ENCODE measurements at regions not wholly inside any gene's neighbourhood (a gene's known extent, or its start where the extent isn't known, plus 50 kb on each side); places are given as distances from the start of the nearest gene placed in this dataset.

DNA sequence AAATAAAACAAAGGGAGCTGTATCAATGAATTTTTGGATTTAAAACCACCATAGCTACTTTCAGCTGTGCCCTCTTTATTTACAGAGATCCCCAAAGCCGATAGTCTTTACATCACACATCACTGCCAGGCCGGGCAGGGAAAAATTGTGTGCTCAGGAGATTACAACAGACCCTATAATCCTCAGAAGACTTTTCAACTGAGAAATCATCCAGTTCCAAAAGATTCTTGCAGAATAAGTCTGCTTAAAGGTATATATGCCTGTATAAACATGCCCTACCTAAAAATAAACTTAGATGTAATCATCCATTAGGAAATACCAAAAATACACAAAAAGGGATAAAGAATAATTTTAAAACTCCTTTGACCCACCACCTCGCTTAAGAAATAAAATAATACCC, 70.1 kb upstream of the MAP1LC3B2 start:
- TF ChIP-seq POLR2A (IDR thresholded peaks at IDR 0.05; ENCODE audit: low read depth, low read length) (no peak), TAF1 (IDR thresholded peaks at IDR 0.05; ENCODE audit: borderline replicate concordance, low read depth, low read length) (no peak)
